ENCODE measurements at regions not wholly inside any gene's neighbourhood (a gene's known extent, or its start where the extent isn't known, plus 50 kb on each side); places are given as distances from the start of the nearest gene placed in this dataset.

DNA sequence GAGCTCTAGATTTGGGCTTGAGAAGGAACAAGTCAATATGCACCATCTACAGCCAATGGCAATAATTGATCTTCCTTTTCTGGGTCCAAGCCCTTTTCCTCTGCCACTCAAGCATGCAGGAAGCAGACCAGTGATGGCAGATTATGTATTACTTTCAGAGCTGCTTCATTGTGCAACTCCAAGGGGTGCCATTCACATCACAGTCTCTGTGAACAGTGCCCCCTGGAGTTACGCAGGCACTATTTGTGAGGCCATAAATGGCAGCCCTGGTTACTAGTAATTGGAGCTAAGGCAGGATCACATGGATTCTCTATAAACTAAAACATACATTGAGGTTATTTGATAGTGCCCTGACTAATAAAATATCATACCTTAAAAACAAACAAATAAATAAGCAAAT, 313.4 kb upstream of the SLC7A11 start:
- DNase-seq = no peak

DNA sequence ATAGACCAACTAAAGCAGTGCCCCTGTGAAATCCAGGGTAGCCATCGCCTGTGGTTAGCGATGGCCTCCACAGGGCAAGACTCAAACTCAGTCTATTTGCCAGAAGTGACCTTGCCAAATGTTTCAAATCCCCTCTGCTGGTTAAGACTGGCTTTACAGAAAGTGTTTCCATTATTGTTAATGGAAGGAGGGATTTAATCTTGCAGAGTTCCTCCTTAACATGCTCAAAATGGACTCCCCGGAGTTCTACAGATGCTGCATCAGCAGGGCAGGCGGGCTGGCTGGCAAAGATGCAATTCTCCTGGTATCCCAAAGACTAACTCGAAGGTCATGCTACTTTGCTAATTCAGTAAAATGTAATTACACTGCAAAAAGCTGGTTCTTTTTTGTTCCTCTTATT, 313.0 kb upstream of the SLC7A11 start:
- no peak for DNase-seq

DNA sequence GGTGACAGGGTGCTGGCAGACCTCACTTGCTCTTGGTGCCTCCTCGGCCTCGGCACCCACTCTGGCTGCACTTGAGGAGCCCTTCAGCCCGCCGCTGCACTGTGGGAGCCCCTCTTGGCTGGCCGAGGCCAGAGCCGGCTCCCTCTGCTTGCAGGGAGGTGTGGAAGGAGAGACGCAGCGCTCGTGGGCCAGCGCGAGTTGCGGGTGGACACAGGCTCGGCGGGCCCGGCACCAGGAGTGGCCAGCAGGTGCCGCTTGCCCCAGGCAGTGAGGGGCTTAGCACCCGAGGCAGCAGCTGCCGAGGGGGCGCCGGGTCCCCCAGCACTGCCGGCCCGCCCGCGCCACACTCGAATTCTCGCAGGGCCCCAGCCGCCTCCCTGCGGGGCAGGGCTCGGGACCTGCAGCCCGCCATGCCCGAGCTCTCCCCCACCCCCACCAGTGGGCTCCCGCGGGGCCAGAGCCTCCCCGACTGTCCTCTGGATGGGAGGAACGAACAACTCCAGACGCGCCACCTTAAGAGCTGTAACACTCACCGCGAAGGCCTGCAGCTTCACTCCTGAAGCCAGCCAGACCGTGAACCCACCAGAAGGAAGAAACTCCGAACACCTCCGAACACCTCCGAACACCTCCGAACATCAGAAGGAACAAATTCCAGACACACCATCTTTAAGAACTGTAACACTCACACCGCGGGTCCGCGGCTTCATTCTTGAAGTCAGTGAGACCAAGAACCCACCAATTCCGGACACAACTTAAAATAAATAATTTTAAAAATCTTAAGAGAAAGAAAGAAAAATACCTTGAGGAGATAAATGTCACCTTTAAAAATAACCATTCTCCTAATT, 311.1 kb upstream of the SLC7A11 start:
- no peak for DNase-seq

DNA sequence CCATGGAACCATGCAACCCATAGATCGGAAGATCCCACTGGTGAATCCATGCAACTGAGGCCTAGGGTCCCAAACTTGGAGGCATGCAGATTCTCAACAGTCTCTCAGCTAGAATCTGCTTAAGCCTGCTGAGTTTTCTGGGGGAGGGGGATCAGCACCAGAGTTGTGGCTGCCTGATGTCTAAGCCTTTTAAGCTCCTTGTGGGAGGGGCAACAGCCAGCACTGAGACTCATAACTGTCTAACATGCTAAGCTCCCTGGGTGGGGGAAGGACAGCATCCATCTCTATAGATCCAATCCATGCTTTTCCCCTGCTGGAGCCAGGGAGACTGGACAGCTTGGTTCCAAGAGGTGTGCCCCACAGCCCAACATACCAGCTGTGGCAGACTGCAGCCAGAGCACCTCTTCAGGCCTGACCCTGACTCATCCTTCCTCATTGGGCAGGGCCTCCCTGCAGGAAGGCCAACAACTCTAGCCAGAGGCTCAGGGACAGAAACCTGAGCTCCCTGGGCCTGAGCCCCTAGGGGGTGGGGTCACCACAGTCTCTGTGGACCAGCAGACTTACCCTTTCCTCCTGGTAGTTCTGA, 300.1 kb upstream of the SLC7A11 start:
- no peak for DNase-seq

DNA sequence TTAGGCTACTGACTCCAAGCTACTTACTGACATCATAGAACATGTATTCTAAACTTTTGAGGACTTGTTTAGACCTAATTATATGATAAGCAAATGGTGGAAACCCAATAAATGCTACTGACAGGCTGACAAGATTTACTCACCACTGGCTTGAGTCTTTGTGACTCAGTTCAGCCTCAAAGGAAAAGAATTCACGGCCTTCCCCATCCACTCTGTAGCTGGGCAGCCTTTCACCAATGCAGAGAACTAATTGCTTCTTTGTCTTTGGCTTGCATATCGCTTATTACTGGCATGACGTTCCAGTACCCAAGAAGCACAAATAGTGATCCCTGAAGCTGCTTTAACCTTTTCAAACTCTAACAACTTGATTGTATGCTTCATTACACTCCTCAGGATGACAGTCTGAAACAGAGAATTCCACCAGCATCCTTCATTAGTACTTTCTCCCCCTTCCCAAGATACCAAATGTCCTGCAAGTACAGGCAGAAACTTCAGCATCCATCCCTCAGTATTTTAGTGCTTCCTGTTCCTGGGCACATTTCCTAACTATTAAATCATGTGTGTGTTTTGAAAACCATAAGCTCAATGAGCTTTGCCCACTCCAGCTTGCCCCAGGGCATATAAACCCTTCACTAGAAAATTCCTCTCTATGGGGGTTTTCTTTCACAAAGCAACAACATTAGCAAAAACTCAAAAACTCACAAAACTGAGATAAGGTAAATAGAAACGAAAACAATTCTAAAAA, 298.1 kb upstream of the SLC7A11 start:
- DNase-seq = no peak

DNA sequence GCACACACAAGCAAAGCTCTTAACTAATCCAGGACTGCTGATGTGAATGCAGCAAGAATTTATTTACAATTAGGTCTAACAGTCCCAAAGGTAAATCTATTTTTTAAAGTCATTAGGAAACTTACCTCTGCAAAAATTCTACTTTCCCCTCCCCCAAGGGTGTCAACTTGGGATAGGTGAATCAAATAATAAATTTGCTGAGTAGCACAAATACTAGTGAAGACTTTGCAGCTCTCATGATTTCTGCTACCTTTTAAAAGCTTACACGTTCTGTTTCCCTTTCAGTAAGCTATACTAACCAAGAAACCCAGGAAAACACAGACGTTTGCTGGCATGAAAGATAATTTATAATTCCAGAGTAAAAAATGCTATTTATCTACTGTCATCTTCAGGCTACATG, 296.6 kb upstream of the SLC7A11 start:
- DNase-seq = no peak

DNA sequence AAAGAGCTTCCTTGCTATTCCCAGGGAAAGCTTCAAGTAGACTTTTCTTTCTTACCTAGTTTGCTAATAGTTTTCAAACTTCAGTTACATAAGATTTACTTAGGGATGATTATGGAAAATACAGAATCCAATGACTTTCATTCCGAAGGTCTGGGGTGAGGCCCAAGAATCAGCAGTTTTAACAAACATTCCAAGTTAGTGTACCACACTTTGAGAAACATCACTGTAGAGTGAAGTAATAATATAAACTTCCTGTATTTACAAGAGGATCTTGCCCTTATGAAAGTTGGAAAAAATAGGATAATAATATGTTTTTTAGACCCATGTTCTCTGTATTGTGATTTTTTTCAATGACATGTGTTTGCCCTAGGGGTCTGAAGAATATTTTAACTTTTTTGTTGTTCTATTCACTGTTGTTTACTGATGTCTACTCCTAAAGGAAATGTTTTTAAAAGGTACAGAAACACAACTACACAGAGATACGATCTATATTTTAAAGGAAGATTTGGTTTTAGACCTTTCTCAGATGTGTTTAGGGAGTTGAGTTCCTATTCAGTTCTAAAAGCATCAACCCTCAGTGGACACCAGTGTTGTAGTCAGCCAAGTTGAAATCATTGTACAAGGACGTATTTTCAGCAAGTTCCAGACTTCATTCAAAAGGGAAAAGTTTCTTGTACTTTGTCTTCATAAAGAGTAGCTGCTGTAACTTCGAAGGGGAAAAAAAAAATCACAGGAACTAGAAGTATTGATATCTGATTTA, 295.8 kb upstream of the SLC7A11 start:
- no peak for DNase-seq

DNA sequence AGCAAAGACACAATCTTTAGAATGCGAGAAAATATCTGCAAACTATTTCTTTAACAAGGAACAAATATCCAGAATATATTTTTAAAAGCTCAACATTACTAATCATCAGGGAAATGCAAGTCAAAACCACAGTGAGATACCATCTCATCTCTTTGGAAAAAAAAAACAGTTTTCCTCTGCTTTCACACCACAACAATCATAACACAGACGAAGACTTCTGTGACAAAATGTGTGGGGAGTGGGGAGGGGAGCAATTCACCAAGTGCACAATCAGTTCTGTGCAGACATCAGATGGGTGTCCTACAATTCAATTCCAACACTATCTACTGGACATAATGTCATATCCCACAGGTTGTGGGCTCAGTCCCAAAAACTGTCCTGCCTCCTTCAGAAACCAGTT, 293.2 kb upstream of the SLC7A11 start:
- DNase-seq = no peak

DNA sequence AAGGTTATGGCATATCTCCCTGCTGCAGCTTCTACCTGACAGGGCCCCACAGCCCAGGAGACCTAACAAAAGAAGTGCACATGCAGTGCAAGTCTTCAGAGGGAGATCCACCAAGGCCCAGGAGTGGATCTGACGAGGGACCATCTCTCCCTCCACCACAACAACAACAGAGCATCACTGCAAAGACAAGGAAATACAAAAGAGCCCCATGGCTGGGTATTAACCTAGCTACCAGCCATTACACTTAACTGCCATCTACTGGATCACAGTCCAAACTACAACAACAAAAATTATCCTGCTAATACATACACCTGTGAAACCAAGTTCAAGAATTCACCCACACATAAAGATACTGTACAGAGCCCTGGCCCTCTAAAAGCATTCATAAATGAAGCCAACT, 280.2 kb upstream of the SLC7A11 start:
- no peak for DNase-seq

DNA sequence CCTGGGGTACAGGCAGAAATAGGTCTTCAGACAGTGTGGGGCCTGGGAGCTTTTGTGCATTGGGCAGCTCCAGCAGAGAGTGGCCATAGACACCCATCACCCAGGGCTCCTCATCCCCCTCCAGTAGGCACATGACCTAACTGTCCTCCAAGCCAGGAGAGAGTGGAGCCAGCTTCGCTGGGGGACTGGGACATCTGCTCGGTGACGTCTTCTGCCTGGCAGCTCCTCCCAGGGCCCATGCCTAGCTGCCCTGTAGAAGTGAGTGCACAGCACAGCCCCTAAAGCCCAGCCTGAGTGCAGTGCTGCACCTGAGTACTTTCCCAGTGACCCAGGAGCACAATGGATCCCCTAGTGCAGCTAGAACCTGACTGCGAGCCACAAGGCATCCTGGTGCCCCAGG, 279.7 kb upstream of the SLC7A11 start:
- no peak for DNase-seq

DNA sequence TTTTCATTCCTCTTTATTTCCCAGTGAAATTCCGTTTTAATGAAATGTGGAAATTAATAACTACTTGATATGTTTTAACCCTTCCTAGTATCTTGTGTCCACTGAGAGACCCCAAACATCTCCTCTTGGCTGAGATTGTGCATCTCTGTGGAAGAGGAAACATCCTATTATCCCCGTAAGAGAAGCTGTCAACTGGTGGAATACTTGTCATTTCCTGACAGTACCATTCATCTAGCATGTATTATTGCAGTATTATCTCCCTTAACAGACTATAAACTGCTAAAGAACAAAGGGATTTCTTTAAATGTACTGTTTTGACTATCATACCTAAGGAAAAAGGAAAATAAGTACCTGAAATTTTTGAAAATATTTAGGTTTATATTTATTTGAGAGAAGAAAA, 277.3 kb upstream of the SLC7A11 start:
- no peak for DNase-seq

DNA sequence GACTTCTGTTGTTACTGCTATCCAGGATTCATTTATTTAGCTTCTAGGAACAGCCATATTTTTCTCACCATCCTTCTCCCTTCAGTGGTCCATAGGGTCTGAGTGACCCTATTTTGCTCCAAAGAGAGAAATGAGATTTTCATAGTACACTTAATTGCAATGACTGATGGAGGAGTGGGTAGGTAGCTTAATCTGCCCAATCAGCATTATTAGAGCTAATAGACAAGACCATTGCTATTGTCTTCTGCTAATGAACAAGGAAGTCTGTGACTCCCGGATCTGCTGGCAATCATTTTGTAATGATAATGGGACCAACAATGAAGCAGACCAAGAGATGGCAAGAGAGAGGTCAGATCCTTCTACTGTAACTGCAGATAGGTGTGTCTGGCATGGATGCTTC, 271.4 kb upstream of the SLC7A11 start:
- no peak for DNase-seq

DNA sequence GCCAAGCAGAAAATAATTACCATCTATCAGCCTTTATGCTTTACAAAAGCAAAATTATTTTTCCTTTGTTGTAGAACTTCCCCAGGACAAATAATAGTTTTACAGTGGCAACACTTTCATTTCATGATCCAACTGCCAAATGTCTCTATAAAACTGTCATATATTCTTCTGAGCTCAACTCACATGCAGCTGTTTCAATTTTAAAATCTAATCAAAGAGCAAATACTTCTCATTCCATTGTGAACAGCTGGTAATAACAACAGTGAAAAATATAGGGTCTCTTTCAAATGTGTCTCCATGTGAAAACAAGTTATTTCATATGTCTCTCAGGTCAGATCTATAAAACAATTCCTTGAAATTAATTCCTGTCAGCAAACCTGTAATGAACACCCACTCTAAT, 270.6 kb upstream of the SLC7A11 start:
- no peak for DNase-seq

DNA sequence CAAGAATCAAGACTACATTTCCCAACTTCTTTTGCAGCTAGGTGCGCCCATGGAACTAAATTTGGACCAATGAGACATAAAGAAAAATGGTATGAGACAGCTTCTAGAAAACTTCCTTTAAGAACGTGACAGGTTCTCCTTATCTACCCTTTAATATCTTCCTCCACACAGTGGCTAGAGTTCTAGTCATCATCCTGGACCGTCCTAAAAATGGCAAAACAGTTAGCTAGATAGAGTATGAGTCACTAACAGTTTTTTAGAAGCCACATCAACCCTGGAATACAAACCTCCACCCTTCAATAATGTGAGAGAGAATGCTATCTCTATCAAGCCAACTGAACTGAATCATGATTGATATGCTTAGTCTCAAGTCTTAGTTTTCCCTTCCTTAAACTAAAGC, 267.9 kb upstream of the SLC7A11 start:
- no peak for DNase-seq

DNA sequence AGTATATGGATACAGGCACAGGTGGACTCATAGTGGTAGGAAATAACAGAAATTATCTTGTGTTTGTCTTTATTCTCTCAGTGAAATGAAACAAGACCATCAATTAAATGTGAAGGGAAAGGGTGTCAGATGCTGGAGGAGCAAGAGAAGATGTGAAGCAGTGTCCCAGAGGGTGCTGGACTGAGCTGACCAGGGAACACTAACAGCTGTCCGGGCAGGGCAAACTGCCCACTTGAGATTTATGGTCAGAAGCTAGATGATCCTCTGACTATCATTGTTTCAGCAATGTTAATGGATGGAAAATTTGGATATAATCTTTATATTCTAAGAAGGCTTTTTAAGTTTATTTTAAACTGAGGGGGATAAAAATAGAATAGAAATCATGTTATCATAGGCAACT, 267.2 kb upstream of the SLC7A11 start:
- DNase-seq = no peak

DNA sequence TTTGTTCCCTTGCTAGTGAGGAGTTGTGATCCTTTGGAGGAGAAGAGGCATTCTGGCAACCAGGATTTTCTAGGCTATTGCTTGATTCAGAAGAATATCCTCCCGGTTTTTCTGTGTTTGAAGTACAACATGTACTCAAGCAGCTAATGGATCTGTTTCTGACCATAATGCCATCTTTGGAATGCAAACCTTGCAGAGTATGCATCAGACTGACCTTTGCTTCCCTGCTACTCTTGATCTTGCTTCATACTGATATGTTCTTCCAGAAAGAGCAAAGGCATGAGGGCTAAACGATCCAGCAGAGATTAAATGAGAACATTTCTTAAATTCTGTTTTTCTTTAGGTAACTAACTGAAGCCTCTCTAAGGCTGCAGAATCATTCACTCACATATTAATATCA, 265.4 kb upstream of the SLC7A11 start:
- no peak for DNase-seq

DNA sequence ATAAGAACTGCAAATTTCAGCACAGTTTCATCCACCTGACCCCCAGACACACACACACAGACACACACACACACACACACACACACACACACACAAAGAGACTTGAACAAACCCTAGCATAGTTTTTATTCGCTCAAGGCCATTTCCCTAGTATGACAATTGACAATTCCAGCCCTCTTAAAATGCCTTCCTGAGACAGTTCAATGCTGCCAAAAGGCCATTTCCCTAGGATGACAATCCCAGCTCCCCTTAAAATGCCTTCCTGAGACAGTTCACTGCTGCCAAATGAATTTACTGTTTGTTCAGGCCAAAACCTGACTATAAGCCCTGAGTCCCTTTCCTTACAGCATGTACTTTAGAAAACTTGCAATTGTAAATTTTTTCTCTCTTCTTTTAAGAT, 259.5 kb upstream of the SLC7A11 start:
- DNase-seq = no peak

DNA sequence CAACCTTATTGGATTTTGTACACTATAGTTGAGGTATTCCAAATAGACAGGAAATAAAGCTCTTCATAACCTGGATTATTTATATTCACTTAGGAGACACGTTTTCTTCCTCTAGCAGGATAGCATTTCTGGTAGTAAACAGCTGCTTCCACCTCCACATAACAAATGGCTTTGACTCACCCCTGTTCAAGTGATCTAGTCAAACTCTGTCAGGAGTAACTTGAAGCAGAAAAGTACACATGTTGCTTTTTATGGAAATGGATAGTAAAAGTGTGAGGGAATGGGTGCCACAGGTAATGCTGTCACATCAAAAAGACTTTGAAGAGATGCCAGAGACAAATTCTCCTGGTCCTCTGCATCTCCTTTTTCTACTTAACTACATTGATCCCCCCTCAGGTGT, 258.7 kb upstream of the SLC7A11 start:
- no peak for DNase-seq

DNA sequence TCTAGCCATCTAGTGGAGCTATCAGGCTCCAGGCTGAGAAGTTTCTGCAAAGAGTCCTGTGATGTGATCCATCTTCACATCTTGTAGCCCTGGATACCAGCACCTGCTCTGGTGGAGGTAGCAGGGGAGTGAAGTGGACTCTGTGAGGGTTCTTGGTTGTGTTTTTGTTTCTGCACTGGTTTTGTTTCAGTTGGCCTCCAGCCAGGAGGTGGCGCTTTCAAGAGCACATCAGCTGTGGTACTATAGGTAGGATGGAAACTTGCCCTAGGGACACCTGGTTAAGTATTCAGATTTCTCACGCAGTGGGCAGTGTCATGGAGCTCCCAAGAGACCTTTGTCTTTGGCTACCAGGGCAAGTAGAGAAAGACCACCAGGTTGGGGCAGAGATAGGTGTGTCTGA, 257.5 kb upstream of the SLC7A11 start:
- DNase-seq = no peak

DNA sequence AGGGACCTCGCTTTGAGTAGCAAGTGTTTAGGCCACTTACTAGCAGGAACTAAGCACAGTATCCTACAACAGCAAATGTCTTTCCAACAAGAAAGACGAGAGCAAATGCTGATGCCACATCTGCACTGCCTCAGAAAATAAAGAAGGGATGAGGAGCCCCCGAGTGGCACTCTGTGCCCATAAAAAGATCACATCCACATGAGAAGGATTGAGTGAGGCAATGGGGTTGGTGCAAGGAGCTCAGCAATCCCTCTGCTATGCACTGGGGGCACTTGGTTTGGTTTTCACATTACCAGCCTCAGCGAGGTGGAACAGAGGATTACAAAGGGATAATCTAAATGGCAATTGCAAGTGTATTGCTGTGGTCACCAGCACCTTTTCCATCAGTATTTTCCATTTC, 252.8 kb upstream of the SLC7A11 start:
- no peak for DNase-seq

DNA sequence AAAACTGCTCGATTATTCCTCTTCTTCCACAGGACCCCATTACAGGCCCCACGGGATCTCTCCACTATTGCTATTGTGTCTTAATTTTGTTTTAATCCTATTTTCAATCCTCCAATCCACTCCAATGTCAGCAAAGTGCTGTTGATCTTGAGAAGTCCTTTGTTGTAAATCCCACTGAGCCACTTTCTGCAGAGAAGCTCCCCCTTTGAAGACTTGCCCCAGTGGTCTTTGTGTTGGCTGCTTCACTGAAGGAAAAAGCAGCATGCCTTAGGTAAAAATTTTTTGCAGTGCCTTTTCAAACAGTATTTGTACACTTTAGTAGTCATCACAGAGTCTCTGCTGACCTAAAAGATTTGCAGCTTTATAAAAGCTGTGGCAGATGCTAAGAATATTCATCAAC, 252.0 kb upstream of the SLC7A11 start:
- no peak for DNase-seq

DNA sequence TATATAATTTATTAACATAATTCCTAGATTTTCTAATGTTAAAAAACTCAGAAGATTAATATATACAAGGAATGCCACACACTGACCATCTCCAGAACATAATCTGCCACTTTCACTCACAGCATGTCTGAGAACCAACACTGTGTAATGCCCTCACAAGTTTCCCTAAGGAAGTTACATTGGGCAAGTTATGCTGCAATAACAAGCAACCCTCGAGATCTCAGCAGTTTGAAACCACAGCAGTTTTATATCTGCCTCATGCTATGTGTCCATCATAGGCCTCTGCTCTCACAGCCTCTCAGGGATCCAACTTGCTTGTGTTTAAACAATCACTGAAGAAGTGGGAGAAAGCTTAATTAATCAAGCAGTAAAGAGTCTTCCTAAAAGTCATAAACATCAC, 250.0 kb upstream of the SLC7A11 start:
- DNase-seq = no peak

DNA sequence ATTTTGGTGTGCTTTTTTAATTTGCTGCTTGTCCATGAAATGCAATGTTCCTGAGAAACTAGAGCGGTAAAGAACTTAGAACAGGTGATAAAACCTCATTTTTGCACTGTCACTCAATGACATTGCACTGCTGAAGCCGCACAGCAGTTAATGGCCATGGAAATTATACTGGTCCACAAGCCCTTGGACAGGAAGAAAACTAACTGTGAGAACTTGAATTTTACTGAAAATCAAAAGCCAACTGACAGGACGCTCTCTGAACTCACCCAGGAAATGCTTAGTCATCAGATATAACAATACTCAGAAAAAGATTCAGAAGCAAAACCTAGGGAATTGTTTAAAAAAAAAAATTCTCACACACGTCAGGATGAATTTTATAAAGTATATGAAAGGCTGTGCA, 246.4 kb upstream of the SLC7A11 start:
- DNase-seq = no peak

DNA sequence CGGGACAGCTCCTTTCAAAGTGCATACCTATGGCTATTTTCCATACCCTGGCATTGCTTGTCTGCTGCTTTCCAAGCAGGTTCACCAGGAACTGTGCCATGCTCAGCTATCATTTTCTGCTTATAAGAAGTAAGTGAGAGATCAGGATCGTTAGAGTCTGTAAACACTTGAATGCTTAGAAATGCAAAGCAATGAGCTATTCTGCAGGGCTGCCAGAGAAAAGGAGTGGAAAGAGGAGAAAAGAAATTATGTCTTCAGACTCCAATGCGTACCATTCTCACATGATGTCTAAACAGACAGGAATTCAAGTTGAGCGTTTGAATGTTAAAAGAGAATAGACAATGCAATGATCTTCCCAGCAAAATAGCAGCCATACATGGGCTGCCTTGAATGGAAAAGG, 245.5 kb upstream of the SLC7A11 start:
- no peak for DNase-seq
